T-helper 2 cell treated with Interferon-gamma antibody and Interleukin-4, amounts not matched to agents 5 μg/mL and 100 μg/mL, for 36 hours (primary cell): ENCODE measurements at regions not wholly inside any gene's neighbourhood (a gene's known extent, or its start where the extent isn't known, plus 50 kb on each side); places are given as distances from the start of the nearest gene placed in this dataset.
"Not testable (repeated sequence)": the region's sequence is repeated elsewhere in the genome, so short reads cannot be mapped to it uniquely, and the experiment has no call there.

Experiments
- DNase-seq: peaks from one replicate; pipeline ENCODE4 v3.0.0; 2021; ENCODE audit warnings: low spot score
- H3K27ac Mint-ChIP-seq: one replicate; pipeline ENCODE4 v1.8.0; 2021; ENCODE audit warnings: mild to moderate bottlenecking, mixed read lengths
- H3K27me3 Mint-ChIP-seq: one replicate; pipeline ENCODE4 v1.8.0; 2021; ENCODE audit warnings: low read depth, mixed read lengths
- H3K36me3 Mint-ChIP-seq: one replicate; pipeline ENCODE4 v1.8.0; 2021; ENCODE audit warnings: low read depth, mixed read lengths
- H3K4me1 Mint-ChIP-seq: one replicate; pipeline ENCODE4 v1.8.0; 2021; ENCODE audit warnings: low read depth, mixed read lengths
- H3K4me3 Mint-ChIP-seq: one replicate; pipeline ENCODE4 v1.8.0; 2022; ENCODE audit warnings: mild to moderate bottlenecking, moderate library complexity, mixed read lengths
- H3K9me3 Mint-ChIP-seq: one replicate; pipeline ENCODE4 v1.8.0; 2021; ENCODE audit warnings: mixed read lengths

GRCh38 chr11:43130616-43131015 is 181.2 kb upstream of the API5 start:
- no peaks in the 10 kb centered on the region for H3K36me3 Mint-ChIP-seq
- no peak overlapping the region for H3K4me3 Mint-ChIP-seq
- no peak for DNase-seq
- no peaks in the 10 kb centered on the region for H3K27me3 Mint-ChIP-seq
- H3K4me1 Mint-ChIP-seq, result no peaks in the 10 kb centered on the region
- no peak overlapping the region for H3K27ac Mint-ChIP-seq
- H3K9me3 Mint-ChIP-seq, result no peaks in the 10 kb centered on the region

GRCh38 chr11:43135966-43136534 is 175.7 kb upstream of the API5 start:
- Mint-ChIP-seq H3K4me3 (no peak overlapping the region), H3K27me3 (no peaks in the 10 kb centered on the region), H3K4me1 (no peaks in the 10 kb centered on the region)

GRCh38 chr11:43138621-43139140 is 173.1 kb upstream of the API5 start:
- no peaks in the 10 kb centered on the region for H3K36me3 Mint-ChIP-seq

More at GRCh38 chr11:43135966-43136534, 175.7 kb upstream of the API5 start:
- Mint-ChIP-seq H3K36me3 (no peaks in the 10 kb centered on the region), H3K27ac (no peak overlapping the region), H3K9me3 (peaks cover 4% of the 10 kb centered on the region)
- no peak for DNase-seq

GRCh38 chr11:43145653-43146052 is 166.1 kb upstream of the API5 start:
- H3K4me1 Mint-ChIP-seq, result no peaks in the 10 kb centered on the region

More at GRCh38 chr11:43138621-43139140, 173.1 kb upstream of the API5 start:
- H3K4me1 Mint-ChIP-seq, result no peaks in the 10 kb centered on the region
- DNase-seq, result no peak
- peaks cover 18% of the 10 kb centered on the region for H3K9me3 Mint-ChIP-seq
- H3K4me3 Mint-ChIP-seq, result no peak overlapping the region
- H3K27me3 Mint-ChIP-seq, result no peaks in the 10 kb centered on the region
- H3K27ac Mint-ChIP-seq, result no peak overlapping the region

GRCh38 chr11:43150697-43151096 is 161.1 kb upstream of the API5 start:
- Mint-ChIP-seq H3K36me3 (no peaks in the 10 kb centered on the region), H3K27ac (no peak overlapping the region)
- DNase-seq, result no peak

More at GRCh38 chr11:43145653-43146052, 166.1 kb upstream of the API5 start:
- Mint-ChIP-seq H3K9me3 (peaks cover 24% of the 10 kb centered on the region), H3K4me3 (no peak overlapping the region), H3K36me3 (no peaks in the 10 kb centered on the region), H3K27ac (peak overlapping the region; percentile 23), H3K27me3 (no peaks in the 10 kb centered on the region)
- DNase-seq, result peak; percentile 9

GRCh38 chr11:43164831-43165230 is 147.0 kb upstream of the API5 start:
- H3K4me3 Mint-ChIP-seq, result no peak overlapping the region
- H3K27ac Mint-ChIP-seq, result no peak overlapping the region
- H3K36me3 Mint-ChIP-seq, result no peaks in the 10 kb centered on the region
- DNase-seq, result no peak
- H3K9me3 Mint-ChIP-seq, result peaks cover 6% of the 10 kb centered on the region
- no peaks in the 10 kb centered on the region for H3K4me1 Mint-ChIP-seq
- no peaks in the 10 kb centered on the region for H3K27me3 Mint-ChIP-seq

More at GRCh38 chr11:43150697-43151096, 161.1 kb upstream of the API5 start:
- no peaks in the 10 kb centered on the region for H3K27me3 Mint-ChIP-seq
- no peaks in the 10 kb centered on the region for H3K9me3 Mint-ChIP-seq
- no peak overlapping the region for H3K4me3 Mint-ChIP-seq
- H3K4me1 Mint-ChIP-seq, result no peaks in the 10 kb centered on the region

GRCh38 chr11:43165393-43165792 is 146.4 kb upstream of the API5 start:
- H3K27ac Mint-ChIP-seq, H3K9me3 Mint-ChIP-seq, H3K4me1 Mint-ChIP-seq, H3K27me3 Mint-ChIP-seq, H3K4me3 Mint-ChIP-seq, H3K36me3 Mint-ChIP-seq, DNase-seq: not testable (repeated sequence)

- H3K4me3 Mint-ChIP-seq, H3K27me3 Mint-ChIP-seq, H3K4me1 Mint-ChIP-seq, H3K36me3 Mint-ChIP-seq, H3K27ac Mint-ChIP-seq, H3K9me3 Mint-ChIP-seq, DNase-seq: not testable (repeated sequence)
These were observed 143.6 kb upstream of the API5 start for GRCh38 chr11:43168241-43168640.

GRCh38 chr11:43172477-43172876 is 139.3 kb upstream of the API5 start:
- no peak overlapping the region for H3K27ac Mint-ChIP-seq
- H3K9me3 Mint-ChIP-seq, result no peaks in the 10 kb centered on the region
- H3K4me1 Mint-ChIP-seq, result no peaks in the 10 kb centered on the region
- H3K27me3 Mint-ChIP-seq, result no peaks in the 10 kb centered on the region
- DNase-seq, result no peak
- H3K36me3 Mint-ChIP-seq, result no peaks in the 10 kb centered on the region
- no peak overlapping the region for H3K4me3 Mint-ChIP-seq

GRCh38 chr11:43177975-43178374 is 133.8 kb upstream of the API5 start:
- H3K27me3 Mint-ChIP-seq, result no peaks in the 10 kb centered on the region

GRCh38 chr11:43194459-43194858 is 117.3 kb upstream of the API5 start:
- H3K27ac Mint-ChIP-seq, H3K27me3 Mint-ChIP-seq, H3K4me1 Mint-ChIP-seq, DNase-seq, H3K9me3 Mint-ChIP-seq, H3K36me3 Mint-ChIP-seq, H3K4me3 Mint-ChIP-seq: not testable (repeated sequence)

More at GRCh38 chr11:43177975-43178374, 133.8 kb upstream of the API5 start:
- no peak for DNase-seq
- Mint-ChIP-seq H3K36me3 (no peaks in the 10 kb centered on the region), H3K4me3 (no peak overlapping the region), H3K4me1 (no peaks in the 10 kb centered on the region), H3K27ac (no peak overlapping the region), H3K9me3 (no peaks in the 10 kb centered on the region)

GRCh38 chr11:43197379-43197778 is 114.4 kb upstream of the API5 start:
- Mint-ChIP-seq H3K27ac (no peak overlapping the region), H3K36me3 (no peaks in the 10 kb centered on the region), H3K4me1 (no peaks in the 10 kb centered on the region), H3K4me3 (no peak overlapping the region), H3K9me3 (no peaks in the 10 kb centered on the region), H3K27me3 (no peaks in the 10 kb centered on the region)
- DNase-seq, result no peak

- no peaks in the 10 kb centered on the region for H3K4me1 Mint-ChIP-seq
- H3K36me3 Mint-ChIP-seq, result no peaks in the 10 kb centered on the region
- no peaks in the 10 kb centered on the region for H3K27me3 Mint-ChIP-seq
These were observed 111.8 kb upstream of the API5 start for GRCh38 chr11:43200031-43200430.

GRCh38 chr11:43212279-43212678 is 99.5 kb upstream of the API5 start:
- H3K9me3 Mint-ChIP-seq, result peaks cover 25% of the 10 kb centered on the region
- H3K27me3 Mint-ChIP-seq, result no peaks in the 10 kb centered on the region
- DNase-seq, result no peak
- H3K27ac Mint-ChIP-seq, result no peak overlapping the region
- H3K36me3 Mint-ChIP-seq, result no peaks in the 10 kb centered on the region
- no peak overlapping the region for H3K4me3 Mint-ChIP-seq
- H3K4me1 Mint-ChIP-seq, result no peaks in the 10 kb centered on the region

More at GRCh38 chr11:43200031-43200430, 111.8 kb upstream of the API5 start:
- no peak for DNase-seq
- H3K9me3 Mint-ChIP-seq, result no peaks in the 10 kb centered on the region
- H3K27ac Mint-ChIP-seq, result no peak overlapping the region
- H3K4me3 Mint-ChIP-seq, result no peak overlapping the region

GRCh38 chr11:43214471-43214870 is 97.3 kb upstream of the API5 start:
- Mint-ChIP-seq H3K36me3 (no peaks in the 10 kb centered on the region), H3K4me1 (no peaks in the 10 kb centered on the region), H3K27me3 (no peaks in the 10 kb centered on the region), H3K27ac (no peak overlapping the region), H3K9me3 (peaks cover 22% of the 10 kb centered on the region), H3K4me3 (no peak overlapping the region)
- no peak for DNase-seq
